T-cell (primary cell): ENCODE measurements at regions not wholly inside any gene's neighbourhood (a gene's known extent, or its start where the extent isn't known, plus 50 kb on each side); places are given as distances from the start of the nearest gene placed in this dataset.

Source experiments
- ATAC-seq, 4 experiments: fragments of 200-7000 bp in 3 of 4; fragments of 150-1000 bp in 1 of 4; cut with Tn5 transposase; replicated peaks in 1 of 4; 1 replicate in 3 of 4; 2 replicates in 1 of 4; pipeline ENCODE4 v1.10.0; 2021; ENCODE audit warnings: moderate library complexity in 3 of 4, mild to moderate bottlenecking in 2 of 4, moderate number of reproducible peaks in 1 of 4
- CTCF ChIA-PET, 2 donors: fragments of 300-600 bp; sonication (Branson Sonifier 250); formaldehyde crosslinking; loops; one replicate each; lab custom pipeline; 2022; ENCODE audit warnings: antibody characterized with exemption in 2 of 2; lab: Charles Lee
- POLR2A ChIA-PET, 2 donors: fragments of 300-600 bp; sonication (Branson Sonifier 250); formaldehyde crosslinking; loops; one replicate each; lab custom pipeline; 2022; ENCODE audit warnings: antibody characterized with exemption in 2 of 2; lab: Charles Lee
- DNase-seq, 35 experiments: peaks; one replicate each; pipeline versions ENCODE4 v3.0.0 to v3.0.0-alpha.2; 2013 to 2023
- H3K27ac ChIP-seq: one replicate; pipeline ENCODE4 v1.5.1; 2013; ENCODE audit warnings: low read length
- H3K27me3 ChIP-seq, 2 experiments: replicated peaks in 1 of 2; 1 replicate in 1 of 2; 2 replicates in 1 of 2; pipeline versions ENCODE4 v1.6.1 to v1.7.0; 2013; ENCODE audit warnings: low read length in 1 of 2, mixed read lengths in 1 of 2; ENCODE audit not compliant: control insufficient read depth in 2 of 2, insufficient read depth in 2 of 2; ENCODE audit errors: extremely low read depth in 1 of 2
- H3K36me3 ChIP-seq, 2 donors: 1 replicate in 1 of 2; 2 replicates in 1 of 2; pipeline versions ENCODE4 v1.6.1 to v1.7.0; 2013; ENCODE audit warnings: low read length in 1 of 2; ENCODE audit not compliant: control insufficient read depth in 2 of 2, insufficient read depth in 1 of 2; ENCODE audit errors: extremely low read depth in 1 of 2
- H3K4me1 ChIP-seq, 2 experiments: 1 replicate in 1 of 2; 2 replicates in 1 of 2; pipeline versions ENCODE4 v1.6.1 to v1.7.0; 2013; ENCODE audit warnings: low read length in 2 of 2, mixed read lengths in 1 of 2; ENCODE audit not compliant: insufficient read depth in 2 of 2, control insufficient read depth in 1 of 2; ENCODE audit errors: extremely low read depth in 1 of 2
- H3K4me3 ChIP-seq, 2 donors: 1 replicate in 1 of 2; 2 replicates in 1 of 2; pipeline versions ENCODE4 v1.5.1 to v1.7.0; 2013; ENCODE audit warnings: mild to moderate bottlenecking in 2 of 2, low read length in 1 of 2, moderate library complexity in 1 of 2; ENCODE audit not compliant: control insufficient read depth in 1 of 2; ENCODE audit errors: extremely low read depth in 1 of 2
- H3K9me3 ChIP-seq: 2 replicates; pipeline ENCODE4 v1.7.0; 2013
- H3K27ac Mint-ChIP-seq, 2 donors: one replicate each; pipeline ENCODE4 v1.8.0; 2020 to 2021; ENCODE audit warnings: mild to moderate bottlenecking in 2 of 2, mixed read lengths in 2 of 2
- H3K27me3 Mint-ChIP-seq, 2 donors: one replicate each; pipeline ENCODE4 v1.8.0; 2021 to 2022; ENCODE audit warnings: mixed read lengths in 2 of 2
- H3K36me3 Mint-ChIP-seq: one replicate; pipeline ENCODE4 v1.8.0; 2021; ENCODE audit warnings: mixed read lengths
- H3K4me1 Mint-ChIP-seq, 3 donors: one replicate each; pipeline ENCODE4 v1.8.0; 2020 to 2022; ENCODE audit warnings: mixed read lengths in 3 of 3, mild to moderate bottlenecking in 1 of 3
- H3K4me3 Mint-ChIP-seq, 3 donors: one replicate each; pipeline ENCODE4 v1.8.0; 2020 to 2022; ENCODE audit warnings: mild to moderate bottlenecking in 3 of 3, mixed read lengths in 3 of 3, moderate library complexity in 3 of 3
- H3K9me3 Mint-ChIP-seq, 3 donors: one replicate each; pipeline ENCODE4 v1.8.0; 2020 to 2022; ENCODE audit warnings: mixed read lengths in 3 of 3
- WGBS: methylation state at CpG from one replicate; pipeline ENCODE4 v1.1.5; 2013; ENCODE audit warnings: missing lambda C conversion rate; ENCODE audit not compliant: insufficient coverage; 5-methylcytosine and 5-hydroxymethylcytosine counted together

GRCh38 chr10:128693493-128694131 is 567.4 kb upstream of the MKI67 start:
- no peak overlapping the region for H3K4me3 Mint-ChIP-seq
- WGBS: 44% methylated on average over 9 of the region's 11 CpGs

DNA sequence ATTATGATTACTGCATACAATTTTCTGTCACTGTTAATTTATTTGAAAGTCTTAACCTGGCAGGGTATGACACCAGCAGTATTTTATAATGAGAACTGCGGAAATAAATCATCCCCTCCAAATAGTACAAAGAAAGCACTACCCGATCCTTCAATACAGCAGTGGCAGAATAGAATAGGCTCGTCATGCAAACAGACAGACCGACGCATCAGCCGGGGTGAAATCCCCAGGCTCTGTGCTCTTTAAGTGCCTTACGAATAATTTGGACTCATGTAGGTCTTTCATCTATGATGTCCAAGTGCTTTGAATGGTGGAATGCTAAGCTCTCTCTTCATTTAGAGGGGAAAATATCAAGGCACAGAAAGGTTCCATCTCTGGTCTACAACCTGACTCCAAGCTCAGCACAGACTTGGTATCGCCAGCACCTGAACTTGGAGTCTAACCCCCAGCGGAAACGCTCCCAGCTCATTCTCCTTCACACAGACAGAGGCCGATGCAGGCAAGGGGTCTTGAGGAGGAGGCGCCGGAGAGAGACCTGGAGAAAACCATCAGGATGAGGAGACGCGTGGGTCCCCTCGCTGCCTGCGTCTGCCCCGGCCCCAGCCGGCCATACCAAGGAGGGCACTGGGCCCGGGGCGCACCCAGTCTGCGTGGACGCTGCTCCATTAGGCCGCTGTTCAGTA is 568.1 kb upstream of the MKI67 start:
- 93% methylated on average over 21 of the region's 24 CpGs for WGBS
- Mint-ChIP-seq H3K27me3 (no peaks in the 10 kb centered on the region), H3K27ac (no peak overlapping the region), H3K36me3 (no peaks in the 10 kb centered on the region), H3K9me3 (no peaks in the 10 kb centered on the region), H3K4me1 (no peaks in the 10 kb centered on the region), H3K4me3 (no peak overlapping the region)
- H3K4me1 ChIP-seq: no peaks in the 10 kb centered on the region
- H3K36me3 ChIP-seq: no peaks in the 10 kb centered on the region
- no peak overlapping the region for H3K4me3 ChIP-seq
- peaks cover 0 to 2% of the 10 kb centered on the region in 2 experiments for H3K27me3 ChIP-seq
- CTCF ChIA-PET: no interaction called here
- ATAC-seq (no peak), DNase-seq (no peak)
- H3K9me3 ChIP-seq: no peaks in the 10 kb centered on the region
- POLR2A ChIA-PET: no interaction called here
- no peak overlapping the region for H3K27ac ChIP-seq

More at GRCh38 chr10:128693493-128694131, 567.4 kb upstream of the MKI67 start:
- H3K4me1 Mint-ChIP-seq: no peaks in the 10 kb centered on the region
- no peaks in the 10 kb centered on the region for H3K9me3 ChIP-seq
- no peak for DNase-seq
- H3K27ac Mint-ChIP-seq: no peak overlapping the region
- H3K36me3 Mint-ChIP-seq: no peaks in the 10 kb centered on the region
- CTCF ChIA-PET: no interaction called here
- no peak overlapping the region for H3K27ac ChIP-seq
- POLR2A ChIA-PET: no interaction called here
- H3K9me3 Mint-ChIP-seq: no peaks in the 10 kb centered on the region
- ATAC-seq: no peak
- H3K27me3 Mint-ChIP-seq: no peaks in the 10 kb centered on the region
- no peaks in the 10 kb centered on the region for H3K36me3 ChIP-seq
- H3K4me3 ChIP-seq: no peak overlapping the region
- peaks cover 0 to 2% of the 10 kb centered on the region in 2 experiments for H3K27me3 ChIP-seq
- H3K4me1 ChIP-seq: no peaks in the 10 kb centered on the region

- no peaks in the 10 kb centered on the region for H3K36me3 ChIP-seq
- ChIA-PET CTCF (no interaction called here), POLR2A (no interaction called here)
- ATAC-seq: no peak
- Mint-ChIP-seq H3K27ac (no peak overlapping the region), H3K4me3 (no peak overlapping the region), H3K9me3 (no peaks in the 10 kb centered on the region), H3K27me3 (no peaks in the 10 kb centered on the region), H3K4me1 (no peaks in the 10 kb centered on the region), H3K36me3 (no peaks in the 10 kb centered on the region)
- H3K4me3 ChIP-seq: no peak overlapping the region
- peaks cover 0 to 2% of the 10 kb centered on the region in 2 experiments for H3K27me3 ChIP-seq
- H3K9me3 ChIP-seq: no peaks in the 10 kb centered on the region
- WGBS: 97% methylated on average over 6 of the region's 17 CpGs
- no peak overlapping the region for H3K27ac ChIP-seq
- DNase-seq: no peak
- H3K4me1 ChIP-seq: no peaks in the 10 kb centered on the region
Observed at GRCh38 chr10:128694851-128695725, 568.9 kb upstream of the MKI67 start.

DNA sequence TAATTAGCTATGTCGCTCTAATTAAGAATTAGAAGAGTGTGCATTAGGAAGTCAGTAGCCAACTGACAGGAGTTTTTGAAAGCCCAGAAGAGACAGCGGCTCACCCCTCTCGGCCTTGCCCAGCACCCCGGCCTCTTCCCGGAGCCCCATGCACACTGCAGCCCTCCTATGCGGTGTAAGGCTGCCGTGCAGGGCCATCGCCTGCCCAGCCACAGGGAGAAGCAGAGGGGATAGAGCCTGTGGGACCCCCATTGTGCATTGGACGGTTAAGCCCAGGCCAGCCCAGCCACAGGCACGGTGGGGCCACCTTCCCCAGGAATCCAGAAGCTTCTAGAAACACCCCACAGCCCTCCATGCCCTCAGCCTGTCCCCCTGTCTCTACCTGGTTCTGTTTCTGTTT is 569.7 kb upstream of the MKI67 start:
- H3K4me1 ChIP-seq: no peaks in the 10 kb centered on the region
- H3K9me3 Mint-ChIP-seq: no peaks in the 10 kb centered on the region
- H3K27ac ChIP-seq: no peak overlapping the region
- H3K27ac Mint-ChIP-seq: no peak overlapping the region
- DNase-seq (no peak), ATAC-seq (no peak)
- no peak overlapping the region for H3K4me3 Mint-ChIP-seq
- no peaks in the 10 kb centered on the region for H3K36me3 Mint-ChIP-seq
- WGBS: 83% methylated on average over 7 of the region's 10 CpGs
- H3K27me3 Mint-ChIP-seq: no peaks in the 10 kb centered on the region
- H3K27me3 ChIP-seq: peaks cover 0 to 2% of the 10 kb centered on the region in 2 experiments
- no peaks in the 10 kb centered on the region for H3K4me1 Mint-ChIP-seq
- no peaks in the 10 kb centered on the region for H3K36me3 ChIP-seq
- H3K9me3 ChIP-seq: no peaks in the 10 kb centered on the region
- H3K4me3 ChIP-seq: no peak overlapping the region
- ChIA-PET POLR2A (no interaction called here), CTCF (no interaction called here)

DNA sequence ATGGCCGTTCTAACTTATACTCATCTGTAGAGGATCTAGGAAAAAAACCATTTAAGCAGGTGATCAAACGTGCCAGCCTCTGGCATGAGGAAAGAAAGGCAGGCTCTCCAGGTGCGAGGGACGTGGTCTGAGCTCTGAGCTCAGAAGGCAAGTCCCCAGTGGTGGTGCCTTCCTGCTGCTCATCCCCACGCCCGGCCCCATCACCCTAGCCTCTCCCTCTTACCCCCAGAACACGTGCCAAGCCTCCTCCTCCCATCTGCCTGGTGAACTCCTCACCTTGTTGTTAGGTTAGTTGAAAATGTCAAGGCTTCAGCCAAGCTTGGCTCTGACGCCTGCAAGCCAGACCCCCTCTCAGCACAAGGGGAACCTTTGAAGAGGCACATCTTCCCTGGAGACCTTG is 571.2 kb upstream of the MKI67 start:
- Histone ChIP-seq H3K4me1 (no peaks in the 10 kb centered on the region), H3K27me3 (peaks cover 0 to 2% of the 10 kb centered on the region in 2 experiments), H3K9me3 (no peaks in the 10 kb centered on the region), H3K27ac (no peak overlapping the region), H3K36me3 (no peaks in the 10 kb centered on the region), H3K4me3 (no peak overlapping the region)
- ChIA-PET POLR2A (no interaction called here), CTCF (no interaction called here)
- WGBS: 29% methylated on average over 1 of the region's 8 CpGs
- Mint-ChIP-seq H3K9me3 (no peaks in the 10 kb centered on the region), H3K4me1 (no peaks in the 10 kb centered on the region), H3K27me3 (peaks cover 0 to 6% of the 10 kb centered on the region in 2 donors), H3K4me3 (no peak overlapping the region), H3K27ac (no peak overlapping the region), H3K36me3 (no peaks in the 10 kb centered on the region)
- ATAC-seq (no peak), DNase-seq (no peak)

- Histone ChIP-seq H3K36me3 (no peaks in the 10 kb centered on the region), H3K9me3 (no peaks in the 10 kb centered on the region), H3K27ac (no peak overlapping the region), H3K4me1 (no peaks in the 10 kb centered on the region), H3K27me3 (no peaks in the 10 kb centered on the region), H3K4me3 (no peak overlapping the region)
- 34% methylated on average over 4 of the region's 4 CpGs for WGBS
- Mint-ChIP-seq H3K27ac (no peak overlapping the region), H3K27me3 (peaks cover 0 to 6% of the 10 kb centered on the region in 2 donors), H3K9me3 (no peaks in the 10 kb centered on the region), H3K4me1 (no peaks in the 10 kb centered on the region), H3K36me3 (no peaks in the 10 kb centered on the region), H3K4me3 (no peak overlapping the region)
- DNase-seq: no peak
- CTCF ChIA-PET: no interaction called here
- no peak for ATAC-seq
- POLR2A ChIA-PET: no interaction called here
Observed at GRCh38 chr10:128701381-128701780, 575.2 kb upstream of the MKI67 start.
